ENCODE measurements at regions not wholly inside any gene's neighbourhood (a gene's known extent, or its start where the extent isn't known, plus 50 kb on each side); places are given as distances from the start of the nearest gene placed in this dataset.
"Not testable (repeated sequence)": the region's sequence is repeated elsewhere in the genome, so short reads cannot be mapped to it uniquely, and the experiment has no call there.

GRCh38 chr4:124139044-124139443 lies 573.5 kb downstream of the ANKRD50 start:
- no peak for DNase-seq

DNA sequence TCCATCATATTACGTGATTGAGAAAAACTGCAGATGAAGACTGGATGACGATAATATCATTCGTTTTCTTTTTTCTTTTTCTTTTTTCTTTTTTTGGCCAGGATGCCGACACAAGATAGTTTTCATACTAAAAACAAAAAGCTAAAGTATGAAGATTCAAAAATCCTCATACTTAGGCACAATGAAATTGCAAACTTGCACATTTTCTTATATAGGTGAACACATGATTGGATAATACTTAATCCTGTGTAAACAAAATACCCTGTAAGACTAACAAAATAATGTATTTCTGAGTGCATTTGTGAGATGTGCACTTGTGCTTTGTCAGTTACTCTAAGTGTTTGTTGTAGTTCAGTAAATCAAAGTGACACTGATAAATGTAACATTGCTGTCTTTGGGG lies 568.9 kb downstream of the ANKRD50 start:
- no peak for DNase-seq

DNA sequence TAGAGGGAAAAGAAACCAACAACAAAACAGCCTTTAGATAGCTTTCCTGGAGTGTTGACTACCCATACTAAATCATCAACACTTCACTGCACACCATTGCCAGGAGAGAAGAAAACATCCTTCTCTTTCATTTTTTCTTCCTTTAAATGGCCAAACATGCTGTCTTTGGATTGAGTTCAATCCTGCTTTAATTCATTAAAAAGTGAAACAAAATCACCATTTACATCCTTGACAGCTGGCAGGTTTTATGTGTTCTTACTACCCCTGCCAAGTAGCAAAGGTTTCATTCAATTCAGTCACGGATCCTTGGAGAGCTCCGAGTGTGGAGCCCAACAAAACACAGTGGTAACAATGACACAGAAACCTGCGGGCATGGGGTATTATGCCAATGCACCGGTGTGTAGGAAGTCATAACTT lies 568.3 kb downstream of the ANKRD50 start:
- no peak for DNase-seq

- DNase-seq: no peak
Observed at GRCh38 chr4:124146068-124146467, 566.5 kb downstream of the ANKRD50 start.

GRCh38 chr4:124151031-124151430 lies 561.5 kb downstream of the ANKRD50 start:
- DNase-seq: no peak

- DNase-seq: no peak
Observed at GRCh38 chr4:124152132-124152531, 560.4 kb downstream of the ANKRD50 start.

GRCh38 chr4:124155239-124155638 lies 557.3 kb downstream of the ANKRD50 start:
- DNase-seq: no peak

GRCh38 chr4:124157396-124158083 lies 555.0 kb downstream of the ANKRD50 start:
- DNase-seq: no peak

DNA sequence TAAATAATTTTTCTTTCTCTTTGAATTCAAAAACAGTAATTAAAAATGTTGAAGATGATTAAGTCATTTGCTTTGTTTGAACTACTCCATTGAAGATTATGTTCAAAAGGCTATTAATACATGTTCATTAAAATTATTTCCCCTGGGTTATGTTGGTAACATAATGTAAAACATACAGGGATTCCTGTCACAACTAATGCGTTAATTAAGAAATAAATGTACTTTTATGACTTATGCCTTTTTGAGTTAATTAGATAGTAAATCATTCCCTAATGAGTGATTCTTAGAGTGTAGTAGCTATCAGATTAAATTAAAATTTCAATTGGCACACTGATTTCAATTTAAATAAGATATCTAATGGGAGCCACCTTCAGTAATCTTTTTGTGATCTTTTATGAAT lies 549.1 kb downstream of the ANKRD50 start:
- DNase-seq: no peak

- DNase-seq: no peak
Observed at GRCh38 chr4:124167602-124168001, 544.9 kb downstream of the ANKRD50 start.

GRCh38 chr4:124169524-124169923 lies 543.0 kb downstream of the ANKRD50 start:
- not testable (repeated sequence) for DNase-seq

GRCh38 chr4:124173912-124174311 lies 538.6 kb downstream of the ANKRD50 start:
- DNase-seq: no peak

DNA sequence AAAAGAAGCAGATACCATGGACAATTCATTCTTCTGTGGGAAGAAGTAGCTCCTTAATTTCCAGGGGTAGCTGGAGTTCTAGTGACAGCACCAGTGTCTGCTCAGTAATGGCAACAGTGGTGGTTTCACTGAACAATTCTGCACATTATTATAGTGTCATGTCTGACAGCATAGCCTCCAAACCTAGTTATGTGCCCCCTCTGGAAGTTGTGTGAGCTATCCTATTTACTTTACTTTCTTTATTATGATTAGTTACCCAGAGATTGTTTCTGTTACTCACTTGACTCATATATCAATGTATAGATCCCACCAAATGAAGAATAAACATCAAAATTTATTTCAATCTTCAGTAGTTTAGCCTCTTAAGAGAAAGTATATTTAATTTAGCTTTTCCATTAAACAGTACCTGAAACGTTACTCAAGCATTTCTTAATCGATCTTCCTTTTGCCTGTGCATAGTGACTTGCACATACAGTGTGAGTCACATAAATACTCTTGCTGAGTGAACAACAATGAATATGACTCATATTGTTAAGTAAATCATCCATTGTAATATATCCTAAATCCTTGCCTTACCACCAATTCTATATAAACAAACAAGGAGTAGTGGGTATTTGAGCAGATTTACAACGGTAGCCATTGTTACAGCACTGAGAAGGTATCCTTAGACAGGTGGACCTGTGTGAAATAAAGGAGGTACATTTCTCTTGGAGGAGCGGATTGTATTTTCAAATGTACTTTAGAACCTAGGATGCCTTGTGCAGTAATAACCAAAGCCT lies 534.7 kb downstream of the ANKRD50 start:
- no peak for DNase-seq

DNA sequence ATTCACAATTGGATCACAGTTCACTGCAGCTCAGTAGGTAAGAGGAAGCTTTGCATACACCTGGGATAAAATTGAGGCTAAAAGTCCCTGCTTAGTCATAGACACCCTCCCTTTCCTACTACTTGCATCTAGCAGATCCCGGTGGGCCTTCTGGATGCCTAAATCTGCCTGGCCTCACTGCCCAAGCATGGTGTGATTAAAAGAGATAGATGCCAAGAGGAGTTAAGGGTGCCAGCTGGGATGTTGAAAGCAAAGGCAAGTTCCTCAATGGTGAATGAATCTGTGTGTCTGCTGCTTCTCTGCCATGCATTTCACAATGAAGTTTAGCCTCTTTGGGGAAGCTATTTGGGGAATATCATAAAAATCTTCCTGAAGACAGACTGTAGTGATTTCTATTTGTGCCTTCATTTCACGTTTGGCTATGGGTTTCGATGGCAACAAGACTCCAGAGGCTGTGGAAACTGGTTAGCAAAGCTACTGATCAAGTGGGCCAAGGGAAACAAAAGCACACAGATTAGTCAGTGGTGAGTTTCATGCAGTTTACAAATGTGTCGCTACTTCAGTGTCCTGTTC lies 534.0 kb downstream of the ANKRD50 start:
- DNase-seq: no peak

GRCh38 chr4:124179506-124180186 lies 532.9 kb downstream of the ANKRD50 start:
- DNase-seq: no peak

GRCh38 chr4:124181039-124181438 lies 531.5 kb downstream of the ANKRD50 start:
- no peak for DNase-seq

DNA sequence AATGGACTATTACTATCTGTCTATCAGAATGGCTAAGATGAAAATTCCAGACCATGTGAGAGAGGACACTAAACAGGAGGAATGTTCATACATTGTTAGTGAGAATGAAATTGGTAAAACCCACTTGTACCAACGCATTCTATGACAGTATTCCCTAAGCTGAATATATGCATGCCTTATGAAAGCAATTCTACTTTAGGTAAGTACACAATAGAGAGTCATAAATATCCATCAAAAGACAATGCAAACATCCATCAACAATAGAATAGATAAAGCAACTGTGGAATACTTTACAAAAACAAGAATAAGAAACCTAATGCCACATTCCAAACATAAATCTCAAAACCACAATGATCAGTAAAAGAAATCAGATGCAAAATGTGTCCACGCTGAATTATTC lies 529.3 kb downstream of the ANKRD50 start:
- no peak for DNase-seq

- DNase-seq: no peak
Observed at GRCh38 chr4:124183926-124184325, 528.6 kb downstream of the ANKRD50 start.

DNA sequence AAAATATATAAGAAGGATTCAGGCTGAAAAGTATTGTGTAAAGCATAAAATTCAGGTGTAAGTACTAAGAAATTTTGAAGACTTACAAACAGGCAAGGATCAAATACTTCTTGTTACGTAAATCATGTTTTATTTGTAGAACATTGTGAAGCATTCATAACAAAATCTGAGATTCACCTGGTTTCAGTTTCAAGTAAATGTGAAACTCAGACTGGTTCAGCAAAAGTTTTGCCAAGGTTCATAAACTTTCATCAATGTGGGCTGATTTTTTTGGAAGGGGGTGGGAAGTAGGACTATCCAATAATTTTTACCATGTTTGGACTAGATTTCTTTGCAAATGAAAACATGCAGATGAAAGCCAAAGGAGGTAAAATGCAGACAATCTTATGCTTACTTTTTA lies 527.7 kb downstream of the ANKRD50 start:
- DNase-seq: no peak

- DNase-seq: no peak
Observed at GRCh38 chr4:124188595-124188994, 523.9 kb downstream of the ANKRD50 start.

GRCh38 chr4:124189545-124189944 lies 523.0 kb downstream of the ANKRD50 start:
- no peak for DNase-seq

- no peak for DNase-seq
Observed at GRCh38 chr4:124191329-124191728, 521.2 kb downstream of the ANKRD50 start.

GRCh38 chr4:124192544-124192943 lies 520.0 kb downstream of the ANKRD50 start:
- no peak for DNase-seq

GRCh38 chr4:124199185-124199584 lies 513.3 kb downstream of the ANKRD50 start:
- DNase-seq: no peak
